Esophagus muscularis mucosa (tissue), 4 donors: ENCODE measurements at regions not wholly inside any gene's neighbourhood (a gene's known extent, or its start where the extent isn't known, plus 50 kb on each side); places are given as distances from the start of the nearest gene placed in this dataset.

ENCODE experiments used
- DNase-seq: peaks from one replicate; pipeline ENCODE4 v3.0.0-alpha.2; 2017; ENCODE audit errors: extremely low spot score
- H3K27ac ChIP-seq, 4 donors: fragments of 200-600 bp; sonication (generic); replicated peaks in 1 of 4; 1 replicate in 3 of 4; 2 replicates in 1 of 4; pipeline ENCODE4 v1.5.1; 2016 to 2019; ENCODE audit warnings: mild to moderate bottlenecking in 1 of 4
- H3K27me3 ChIP-seq, 4 donors: fragments of 200-600 bp; sonication (generic); one replicate each; pipeline versions ENCODE4 v1.5.1 to v1.6.0; 2016 to 2019
- H3K36me3 ChIP-seq, 4 donors: fragments of 200-600 bp; sonication (generic); one replicate each; pipeline ENCODE4 v1.5.1; 2016 to 2019
- H3K4me1 ChIP-seq, 4 donors: fragments of 200-600 bp; sonication (generic); one replicate each; pipeline ENCODE4 v1.5.1; 2016 to 2019
- H3K4me3 ChIP-seq, 4 donors: fragments of 200-600 bp; sonication (generic); 1 replicate in 2 of 4; 2 replicates in 2 of 4; pipeline ENCODE4 v1.5.1; 2016 to 2019; ENCODE audit warnings: mild to moderate bottlenecking in 4 of 4, moderate library complexity in 1 of 4
- H3K9me3 ChIP-seq, 4 donors: fragments of 200-600 bp; sonication (generic); 1 replicate in 3 of 4; 2 replicates in 1 of 4; pipeline ENCODE4 v1.5.1; 2016 to 2019
- CTCF ChIP-seq, 3 experiments: fragments of 200-600 bp in 2 of 3; fragments of 450-650 bp in 1 of 3; sonication (generic) in 2 of 3; IDR thresholded peaks; one replicate each; pipeline ENCODE4 v1.5.1; 2017 to 2019; ENCODE audit warnings: antibody characterized with exemption in 3 of 3, mild to moderate bottlenecking in 2 of 3, moderate library complexity in 1 of 3
- EP300 ChIP-seq: sonication (generic); formaldehyde crosslinking; IDR thresholded peaks from one replicate; pipeline ENCODE4 v1.6.1; 2017; ENCODE audit warnings: antibody characterized with exemption
- POLR2A ChIP-seq: fragments of 450-650 bp; IDR thresholded peaks from one replicate; pipeline ENCODE4 v1.6.1; 2017; ENCODE audit warnings: antibody characterized with exemption, moderate library complexity, mild to moderate bottlenecking, low read depth
- POLR2AphosphoS5 ChIP-seq, 2 donors: sonication (generic); formaldehyde crosslinking; IDR thresholded peaks; one replicate each; pipeline ENCODE4 v1.6.1; 2017; ENCODE audit warnings: antibody characterized with exemption in 2 of 2
- WGBS: methylation state at CpG from one replicate; pipeline ENCODE4 v1.1.5; 2018; 5-methylcytosine and 5-hydroxymethylcytosine counted together
- intact Hi-C: fragments of 100-400 bp; cut with DNase I; formaldehyde crosslinking; loops from one replicate; pipeline ENCODE4 v1.15.1; 2023

GRCh38 chrX:43553257-43553656 is 102.8 kb upstream of the MAOA start:
- no peaks in the 10 kb centered on the region for H3K27me3 ChIP-seq
- intact Hi-C loops: no loop called here
- TF ChIP-seq POLR2AphosphoS5 (IDR thresholded peaks at IDR 0.05) (no peak), CTCF (IDR thresholded peaks at IDR 0.05) (no peak), EP300 (no peak), POLR2A (no peak)
- H3K4me1 ChIP-seq: peaks cover 0 to 9% (median 0%) of the 10 kb centered on the region in 4 donors
- whole genome bisulfite sequencing: 64% methylated on average over 5 of the region's 5 CpGs
- H3K36me3 ChIP-seq: no peaks in the 10 kb centered on the region
- no peaks in the 10 kb centered on the region for H3K9me3 ChIP-seq
- H3K4me3 ChIP-seq: no peak overlapping the region
- H3K27ac ChIP-seq: no peak overlapping the region
- DNase-seq: no peak

- Histone ChIP-seq H3K36me3 (no peaks in the 10 kb centered on the region), H3K27me3 (no peaks in the 10 kb centered on the region), H3K4me3 (no peak overlapping the region), H3K4me1 (peaks cover 0 to 16% (median 2%) of the 10 kb centered on the region in 4 donors), H3K9me3 (no peaks in the 10 kb centered on the region), H3K27ac (no peak overlapping the region)
- intact Hi-C loops: loop anchor here (5.0 kb wide), 1 partner anchor 1759 kb away; no protein-coding TSS in a partner anchor
- no peak for TF ChIP-seq EP300
- WGBS: 32% methylated on average over 1 of the region's 1 CpG
- no peak for DNase-seq
Measured at GRCh38 chrX:43556207-43556606, 99.9 kb upstream of the MAOA start.

GRCh38 chrX:43557792-43558191 is 98.3 kb upstream of the MAOA start:
- no peaks in the 10 kb centered on the region for H3K27me3 ChIP-seq
- H3K9me3 ChIP-seq: no peaks in the 10 kb centered on the region
- 8% methylated on average over 4 of the region's 4 CpGs for WGBS
- H3K4me1 ChIP-seq: peaks cover 0 to 7% (median 2%) of the 10 kb centered on the region in 4 donors
- peak; percentile 51 to 63 (median 56) for TF ChIP-seq CTCF (IDR thresholded peaks at IDR 0.05)
- TF ChIP-seq POLR2AphosphoS5 (IDR thresholded peaks at IDR 0.05): no peak
- no peak overlapping the region for H3K27ac ChIP-seq
- no peak overlapping the region for H3K4me3 ChIP-seq
- H3K36me3 ChIP-seq: no peaks in the 10 kb centered on the region
- DNase-seq: no peak
- intact Hi-C loops: loop anchor here (2.0 to 5.0 kb wide), 2 partner anchors 193 to 1760 kb away; no protein-coding TSS in a partner anchor

- H3K4me3 ChIP-seq: no peak overlapping the region
- H3K27ac ChIP-seq: no peak overlapping the region
- peaks cover 0 to 7% (median 2%) of the 10 kb centered on the region in 4 donors for H3K4me1 ChIP-seq
- H3K27me3 ChIP-seq: no peaks in the 10 kb centered on the region
- no peak for DNase-seq
- no peaks in the 10 kb centered on the region for H3K36me3 ChIP-seq
- intact Hi-C loops: loop anchor here (2.0 to 5.0 kb wide), 3 partner anchors 98 to 1762 kb away; partner anchors contain the start of gene MAOA
- WGBS: 40% methylated on average over 2 of the region's 2 CpGs
- TF ChIP-seq CTCF (IDR thresholded peaks at IDR 0.05) (peak; percentile 52 to 63 (median 52)), POLR2A (no peak)
- H3K9me3 ChIP-seq: no peaks in the 10 kb centered on the region
Measured at GRCh38 chrX:43559644-43560043, 96.5 kb upstream of the MAOA start.

- peaks cover 0 to 15% (median 2%) of the 10 kb centered on the region in 4 donors for H3K4me1 ChIP-seq
- intact Hi-C loops: loop anchor here (5.0 kb wide), 1 partner anchor 97 kb away; the partner anchor contains the start of gene MAOA
- WGBS: 55% methylated on average over 5 of the region's 5 CpGs
- H3K4me3 ChIP-seq: no peak overlapping the region
- H3K27me3 ChIP-seq: no peaks in the 10 kb centered on the region
- TF ChIP-seq CTCF (IDR thresholded peaks at IDR 0.05): no peak
- no peak for TF ChIP-seq EP300
- no peak for TF ChIP-seq POLR2AphosphoS5 (IDR thresholded peaks at IDR 0.05)
- no peak for TF ChIP-seq POLR2A
- no peaks in the 10 kb centered on the region for H3K36me3 ChIP-seq
- no peak overlapping the region for H3K27ac ChIP-seq
- H3K9me3 ChIP-seq: no peaks in the 10 kb centered on the region
- DNase-seq: no peak
Measured at GRCh38 chrX:43560247-43560946, 95.7 kb upstream of the MAOA start.
